Tibial artery (tissue), 4 donors: ENCODE measurements at regions not wholly inside any gene's neighbourhood (a gene's known extent, or its start where the extent isn't known, plus 50 kb on each side); places are given as distances from the start of the nearest gene placed in this dataset.
"Not testable (repeated sequence)": the region's sequence is repeated elsewhere in the genome, so short reads cannot be mapped to it uniquely, and the experiment has no call there.

ENCODE experiments used
- DNase-seq, 2 donors: peaks; one replicate each; pipeline ENCODE4 v3.0.0-alpha.2; 2019
- H3K27ac ChIP-seq, 2 donors: fragments of 200-600 bp; sonication (generic) in 1 of 2; 1 replicate in 1 of 2; 2 replicates in 1 of 2; pipeline ENCODE4 v1.5.1; 2018 to 2019; ENCODE audit warnings: mild to moderate bottlenecking in 1 of 2
- H3K27me3 ChIP-seq, 2 donors: fragments of 200-600 bp; sonication (generic) in 1 of 2; one replicate each; pipeline versions ENCODE4 v1.5.1 to v1.6.0; 2016 to 2019
- H3K36me3 ChIP-seq, 3 donors: fragments of 200-600 bp; sonication (generic) in 2 of 3; one replicate each; pipeline ENCODE4 v1.5.1; 2016 to 2019; ENCODE audit warnings: mild to moderate bottlenecking in 2 of 3
- H3K4me1 ChIP-seq, 4 donors: fragments of 200-600 bp; sonication (generic) in 2 of 4; 1 replicate in 3 of 4; 2 replicates in 1 of 4; pipeline ENCODE4 v1.5.1; 2016 to 2019
- H3K4me3 ChIP-seq, 2 donors: fragments of 200-600 bp; sonication (generic) in 1 of 2; 1 replicate in 1 of 2; 2 replicates in 1 of 2; pipeline ENCODE4 v1.5.1; 2018 to 2019; ENCODE audit warnings: mild to moderate bottlenecking in 2 of 2
- H3K9me3 ChIP-seq, 3 donors: fragments of 200-600 bp; sonication (generic) in 1 of 3; one replicate each; pipeline ENCODE4 v1.5.1; 2016 to 2019
- intact Hi-C: fragments of 100-400 bp; cut with DNase I; formaldehyde crosslinking; loops from one replicate; pipeline ENCODE4 v1.15.0; 2023; ENCODE audit warnings: low total_unique reads
- TF ChIP-seq, protein P1 (sequence below), 2 experiments: fragments of 200-600 bp in 1 of 2; fragments of 450-650 bp in 1 of 2; IDR thresholded peaks; one replicate each; pipeline ENCODE4 v1.5.1; 2017 to 2019; ENCODE audit warnings: antibody characterized with exemption in 2 of 2, mild to moderate bottlenecking in 1 of 2, moderate library complexity in 1 of 2

DNA sequence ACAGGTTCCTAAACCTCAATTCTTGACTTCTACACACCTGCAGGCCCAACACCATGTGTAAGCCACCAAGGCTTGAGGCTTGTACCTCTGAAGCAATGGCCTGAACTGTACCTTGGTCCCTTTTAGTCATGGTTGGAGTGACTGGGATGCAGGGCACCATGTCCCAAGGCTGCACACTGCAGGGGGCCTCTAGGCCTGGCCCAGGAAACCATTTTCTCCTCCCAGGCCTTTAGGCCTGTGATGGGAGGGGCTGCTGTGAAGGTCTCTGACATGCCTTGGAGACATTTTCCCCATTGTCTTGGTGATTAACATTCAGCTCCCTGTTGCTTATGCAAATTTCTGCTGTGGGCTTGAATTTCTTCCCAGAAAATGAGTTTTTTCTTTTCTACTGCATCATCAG is 75.8 kb upstream of the ZNF678 start:
- Histone ChIP-seq H3K9me3 (no peaks in the 10 kb centered on the region), H3K27me3 (no peaks in the 10 kb centered on the region), H3K36me3 (no peaks in the 10 kb centered on the region), H3K4me3 (no peak overlapping the region), H3K4me1 (no peaks in the 10 kb centered on the region), H3K27ac (no peak overlapping the region)
- intact Hi-C loops, result loop anchor here (10.0 kb wide), 1 partner anchor 457 kb away; the partner anchor contains the start of gene WNT9A
- DNase-seq, result no peak
- TF ChIP-seq, protein P1, sequence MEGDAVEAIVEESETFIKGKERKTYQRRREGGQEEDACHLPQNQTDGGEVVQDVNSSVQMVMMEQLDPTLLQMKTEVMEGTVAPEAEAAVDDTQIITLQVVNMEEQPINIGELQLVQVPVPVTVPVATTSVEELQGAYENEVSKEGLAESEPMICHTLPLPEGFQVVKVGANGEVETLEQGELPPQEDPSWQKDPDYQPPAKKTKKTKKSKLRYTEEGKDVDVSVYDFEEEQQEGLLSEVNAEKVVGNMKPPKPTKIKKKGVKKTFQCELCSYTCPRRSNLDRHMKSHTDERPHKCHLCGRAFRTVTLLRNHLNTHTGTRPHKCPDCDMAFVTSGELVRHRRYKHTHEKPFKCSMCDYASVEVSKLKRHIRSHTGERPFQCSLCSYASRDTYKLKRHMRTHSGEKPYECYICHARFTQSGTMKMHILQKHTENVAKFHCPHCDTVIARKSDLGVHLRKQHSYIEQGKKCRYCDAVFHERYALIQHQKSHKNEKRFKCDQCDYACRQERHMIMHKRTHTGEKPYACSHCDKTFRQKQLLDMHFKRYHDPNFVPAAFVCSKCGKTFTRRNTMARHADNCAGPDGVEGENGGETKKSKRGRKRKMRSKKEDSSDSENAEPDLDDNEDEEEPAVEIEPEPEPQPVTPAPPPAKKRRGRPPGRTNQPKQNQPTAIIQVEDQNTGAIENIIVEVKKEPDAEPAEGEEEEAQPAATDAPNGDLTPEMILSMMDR (IDR thresholded peaks at IDR 0.05), result no peak

GRCh38 chr1:227486559-227486958 is 76.8 kb upstream of the ZNF678 start:
- Histone ChIP-seq H3K27ac (no peak overlapping the region), H3K4me3 (no peak overlapping the region), H3K36me3 (no peaks in the 10 kb centered on the region), H3K9me3 (no peaks in the 10 kb centered on the region), H3K27me3 (no peaks in the 10 kb centered on the region), H3K4me1 (no peaks in the 10 kb centered on the region)
- DNase-seq, result no peak
- intact Hi-C loops, result loop anchor here (10.0 kb wide), 1 partner anchor 458 kb away; the partner anchor contains the start of gene WNT9A
- TF ChIP-seq, protein P1 (IDR thresholded peaks at IDR 0.05), result no peak

DNA sequence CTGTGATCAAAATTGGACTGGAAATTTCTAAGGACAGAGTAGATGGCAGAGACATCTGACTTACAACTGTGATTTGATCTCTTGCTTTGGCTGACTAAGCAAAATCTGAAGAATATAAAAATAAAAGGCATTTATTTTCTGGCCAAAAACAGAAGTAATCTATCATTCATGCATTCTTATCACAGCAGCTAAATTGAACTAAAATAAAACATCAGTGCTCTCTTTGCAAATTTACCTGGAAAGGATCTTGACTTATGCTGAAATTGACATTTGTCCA is 81.4 kb upstream of the ZNF678 start:
- no peak for DNase-seq
- Histone ChIP-seq H3K4me3 (no peak overlapping the region), H3K27me3 (peaks cover 0 to 2% of the 10 kb centered on the region in 2 donors), H3K4me1 (no peaks in the 10 kb centered on the region), H3K36me3 (no peaks in the 10 kb centered on the region), H3K27ac (no peak overlapping the region), H3K9me3 (no peaks in the 10 kb centered on the region)
- intact Hi-C loops, result loop anchor here (10.0 kb wide), 1 partner anchor 463 kb away; the partner anchor contains the start of gene WNT9A
- TF ChIP-seq, protein P1 (IDR thresholded peaks at IDR 0.05), result no peak

DNA sequence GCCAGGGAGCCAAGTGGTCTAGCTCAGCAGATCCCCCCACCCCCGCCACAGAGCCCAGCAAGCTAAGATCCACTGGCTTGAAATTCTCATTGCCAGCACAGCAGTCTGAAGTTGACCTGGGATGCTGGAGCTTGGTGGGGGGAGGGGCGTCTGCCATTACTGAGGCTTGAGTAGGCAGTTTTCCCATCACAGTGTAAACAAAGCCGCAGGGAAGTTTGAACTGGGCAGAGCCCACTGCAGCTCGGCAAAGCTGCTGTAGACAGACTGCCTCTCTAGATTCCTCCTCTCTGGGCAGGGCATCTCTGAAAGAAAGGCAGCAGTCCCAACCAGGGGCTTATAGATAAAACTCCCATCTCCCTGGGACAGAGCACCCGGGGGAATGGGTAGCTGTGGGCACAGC is 89.3 kb upstream of the ZNF678 start:
- intact Hi-C loops, DNase-seq, H3K9me3 ChIP-seq, H3K27ac ChIP-seq, H3K4me3 ChIP-seq, H3K36me3 ChIP-seq, H3K4me1 ChIP-seq: not testable (repeated sequence)
- peaks cover 0 to 22% of the 10 kb centered on the region in 2 donors for H3K27me3 ChIP-seq

- intact Hi-C loops, result no loop called here
- DNase-seq, result no peak
- no peak overlapping the region for H3K27ac ChIP-seq
- TF ChIP-seq, protein P1 (IDR thresholded peaks at IDR 0.05), result no peak
- no peaks in the 10 kb centered on the region for H3K9me3 ChIP-seq
- no peaks in the 10 kb centered on the region for H3K36me3 ChIP-seq
- H3K4me3 ChIP-seq, result no peak overlapping the region
- no peaks in the 10 kb centered on the region for H3K4me1 ChIP-seq
- peaks cover 0 to 22% of the 10 kb centered on the region in 2 donors for H3K27me3 ChIP-seq
Observed at GRCh38 chr1:227472772-227473171, 90.6 kb upstream of the ZNF678 start.

GRCh38 chr1:227470688-227471087 is 92.7 kb upstream of the ZNF678 start:
- peaks cover 0 to 24% of the 10 kb centered on the region in 2 donors for H3K27me3 ChIP-seq
- no peaks in the 10 kb centered on the region for H3K4me1 ChIP-seq
- no peak overlapping the region for H3K4me3 ChIP-seq
- intact Hi-C loops, result no loop called here
- H3K36me3 ChIP-seq, result no peaks in the 10 kb centered on the region
- H3K27ac ChIP-seq, result no peak overlapping the region
- no peaks in the 10 kb centered on the region for H3K9me3 ChIP-seq
- no peak for DNase-seq
- TF ChIP-seq, protein P1 (IDR thresholded peaks at IDR 0.05), result no peak
